ENCODE measurements at regions not wholly inside any gene's neighbourhood (a gene's known extent, or its start where the extent isn't known, plus 50 kb on each side); places are given as distances from the start of the nearest gene placed in this dataset.

DNA sequence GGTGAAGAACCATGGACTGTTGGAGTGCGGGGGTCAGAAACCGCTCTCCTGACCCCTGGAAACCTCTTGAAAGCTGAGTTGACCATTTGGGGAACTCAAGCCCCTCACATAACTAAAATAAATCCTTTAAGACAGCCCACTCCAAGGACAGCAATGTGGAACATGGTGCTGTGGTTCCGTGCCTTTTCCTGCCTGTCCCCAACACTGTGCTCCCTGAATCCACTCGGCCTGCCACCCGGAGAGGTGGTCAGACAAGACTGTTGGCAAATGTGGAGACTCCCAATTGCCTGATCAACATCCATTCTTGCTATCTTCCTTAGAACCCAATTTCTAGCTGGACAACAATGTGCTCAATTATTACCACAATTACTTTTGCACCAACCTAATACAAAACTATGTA lies 286.0 kb downstream of the NPHP4 start:
- DNase-seq (ENCODE audit: low read depth): no peak
- H3K4me3 ChIP-seq (ENCODE audit: low read depth, low read length): no peak overlapping the region
- TF ChIP-seq CTCF (IDR thresholded peaks at IDR 0.05; ENCODE audit: insufficient read depth, low read depth, low read length, missing control alignments): no peak

DNA sequence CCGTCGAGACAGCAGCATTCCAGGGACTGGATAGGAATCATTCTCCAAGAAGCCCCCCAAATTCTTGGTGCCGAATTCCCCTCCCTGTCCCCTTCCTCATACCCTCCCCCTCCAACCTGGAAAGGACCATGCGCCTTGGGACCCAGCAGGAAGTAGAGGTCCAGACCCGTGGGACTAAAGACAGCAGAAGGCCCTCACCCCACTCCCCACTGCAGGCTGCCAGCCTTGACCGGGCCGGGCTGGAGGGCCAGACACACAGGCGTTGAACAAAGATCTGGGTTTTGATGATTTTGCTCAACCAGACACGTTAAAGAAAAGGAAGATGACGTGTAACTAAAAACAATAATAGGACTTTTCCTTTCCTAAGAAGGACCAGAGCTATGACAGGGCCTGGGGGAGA lies 286.5 kb downstream of the NPHP4 start:
- no peak for DNase-seq (ENCODE audit: low read depth)
- H3K4me3 ChIP-seq (ENCODE audit: low read depth, low read length): no peak overlapping the region
- TF ChIP-seq CTCF (IDR thresholded peaks at IDR 0.05; ENCODE audit: insufficient read depth, low read depth, low read length, missing control alignments): no peak

DNA sequence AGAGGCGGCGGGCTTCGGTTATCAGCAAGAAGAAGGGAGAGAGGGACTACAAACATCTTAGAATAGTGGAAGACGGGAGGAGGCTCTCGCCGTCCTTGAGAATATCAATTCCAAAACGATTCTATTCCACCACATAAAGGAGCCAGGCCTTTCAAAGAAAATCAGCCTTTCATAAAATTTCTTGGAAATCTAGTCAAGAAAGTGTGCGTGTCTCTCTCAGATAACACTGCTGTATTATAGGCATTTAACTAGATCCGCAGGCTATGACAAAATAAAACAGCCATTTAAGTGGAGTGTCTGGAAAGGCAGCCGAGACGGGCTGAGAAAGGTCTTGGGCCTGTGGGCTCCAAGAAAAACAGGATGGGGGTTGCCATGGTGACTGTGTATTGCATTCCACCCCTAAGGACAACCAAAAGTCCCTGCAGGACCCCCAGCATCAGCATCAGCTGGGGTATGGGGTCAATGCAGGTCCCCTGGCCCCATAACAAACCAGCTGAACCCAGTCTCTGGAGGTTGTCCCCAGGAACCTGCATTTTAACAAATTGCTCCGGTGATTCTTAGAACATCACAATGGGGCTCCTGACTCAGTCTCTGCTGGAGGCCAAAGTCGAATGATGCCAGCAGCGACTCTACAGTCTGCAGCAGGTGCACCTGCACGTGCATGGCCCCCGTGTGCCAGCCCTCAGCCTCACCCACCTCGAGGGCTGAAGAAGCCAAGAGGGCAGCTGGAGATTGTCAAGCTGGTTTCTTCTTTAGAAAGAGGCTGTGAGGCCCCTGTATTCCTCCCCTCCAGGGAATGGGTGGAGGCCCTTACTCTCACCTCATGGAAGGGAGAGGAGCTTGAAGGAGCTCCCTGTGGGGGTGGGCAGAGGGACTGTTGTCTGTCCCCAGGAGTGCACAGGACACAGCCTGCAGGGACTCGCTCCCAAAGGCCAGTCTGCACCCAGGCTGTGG lies 287.4 kb downstream of the NPHP4 start:
- no peak for TF ChIP-seq CTCF (IDR thresholded peaks at IDR 0.05; ENCODE audit: insufficient read depth, low read depth, low read length, missing control alignments)
- no peak for DNase-seq (ENCODE audit: low read depth)
- no peak overlapping the region for H3K4me3 ChIP-seq (ENCODE audit: low read depth, low read length)

DNA sequence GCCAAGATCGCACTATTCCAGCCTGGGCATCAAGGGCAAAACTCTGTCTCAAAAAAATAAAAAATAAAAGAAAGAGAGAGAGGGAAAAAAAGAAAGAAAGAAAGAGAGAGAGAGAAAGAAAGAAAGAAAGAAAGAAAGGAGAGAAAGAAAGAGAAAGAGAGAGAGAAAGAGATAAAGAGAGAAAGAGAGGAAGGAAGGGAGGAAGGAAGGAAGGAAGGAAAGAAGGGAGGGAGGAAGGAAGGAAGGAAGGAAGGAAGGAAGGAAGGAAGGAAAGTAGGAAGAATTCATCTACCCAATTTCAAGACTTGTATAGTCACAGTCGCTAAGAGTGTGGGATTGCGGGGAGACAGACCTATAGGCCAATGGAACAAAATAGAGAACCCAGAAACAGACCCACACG lies 290.6 kb downstream of the NPHP4 start:
- DNase-seq (ENCODE audit: low read depth): no peak
- no peak overlapping the region for H3K4me3 ChIP-seq (ENCODE audit: low read depth, low read length)
- no peak for TF ChIP-seq CTCF (IDR thresholded peaks at IDR 0.05; ENCODE audit: insufficient read depth, low read depth, low read length, missing control alignments)

DNA sequence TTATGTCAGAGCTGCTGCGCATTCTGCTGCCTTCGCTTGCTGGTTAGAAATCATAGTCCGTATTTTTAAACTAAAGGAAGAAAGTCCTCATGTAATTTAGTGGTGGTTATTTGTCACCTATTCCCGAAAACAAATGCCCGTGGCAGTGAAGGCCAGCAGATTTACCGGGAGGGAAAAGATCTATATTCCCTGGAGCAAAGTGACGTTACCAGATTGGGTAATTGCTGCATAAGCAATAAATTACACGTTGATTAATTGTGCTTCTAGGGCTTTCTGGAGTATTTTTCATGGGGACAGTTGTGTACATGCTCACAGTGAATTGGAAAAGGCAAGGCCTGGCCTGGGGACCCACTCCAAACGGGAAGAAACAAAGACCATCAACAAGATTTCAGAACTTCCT lies 298.7 kb downstream of the NPHP4 start:
- no peak overlapping the region for H3K4me3 ChIP-seq (ENCODE audit: low read depth, low read length)
- DNase-seq (ENCODE audit: low read depth): no peak
- TF ChIP-seq CTCF (IDR thresholded peaks at IDR 0.05; ENCODE audit: insufficient read depth, low read depth, low read length, missing control alignments): no peak

DNA sequence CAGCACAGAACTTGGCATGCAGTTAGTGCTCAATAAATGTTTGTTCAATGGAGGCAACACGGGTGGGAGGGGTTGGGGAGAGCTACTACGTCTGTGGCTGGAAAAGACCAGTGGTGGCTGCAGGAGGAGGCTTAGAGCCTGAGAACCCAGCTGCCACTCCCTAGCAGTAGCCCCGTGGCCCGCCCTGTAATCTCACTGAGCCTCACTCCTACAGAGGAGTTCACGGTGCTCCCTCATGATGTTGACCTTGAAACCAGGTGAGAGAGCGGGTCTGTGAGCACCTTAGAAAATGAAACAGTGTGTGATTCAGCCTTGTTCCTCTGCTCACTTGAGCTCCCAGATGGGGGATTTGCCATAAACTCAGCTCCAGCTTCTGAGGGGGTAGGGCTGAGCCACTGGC lies 299.6 kb downstream of the NPHP4 start:
- TF ChIP-seq CTCF (IDR thresholded peaks at IDR 0.05; ENCODE audit: insufficient read depth, low read depth, low read length, missing control alignments): no peak
- DNase-seq (ENCODE audit: low read depth): no peak
- H3K4me3 ChIP-seq (ENCODE audit: low read depth, low read length): no peak overlapping the region

Data from GM12865 (cell line).